OCI-LY1 (cell line): ENCODE measurements at regions not wholly inside any gene's neighbourhood (a gene's known extent, or its start where the extent isn't known, plus 50 kb on each side); places are given as distances from the start of the nearest gene placed in this dataset.

Experiments used
- H2AFZ ChIP-seq: fragments of 200-600 bp; sonication (generic), shearing (Covaris generic); 2 replicates; pipeline ENCODE4 v1.6.0; 2014; ENCODE audit warnings: antibody characterized with exemption, mild to moderate bottlenecking, low read length
- H3F3A ChIP-seq: fragments of 200-600 bp; sonication (generic), shearing (Covaris generic); 2 replicates; pipeline ENCODE4 v1.6.0; 2014; ENCODE audit warnings: mild to moderate bottlenecking, antibody characterized with exemption, low read length, moderate library complexity; ENCODE audit not compliant: insufficient read depth
- H3K27ac ChIP-seq: fragments of 200-600 bp; sonication (generic); 2 replicates; pipeline ENCODE4 v1.5.1; 2014; ENCODE audit warnings: low read length, mixed run types, mild to moderate bottlenecking, low read depth; ENCODE audit not compliant: poor library complexity, severe bottlenecking
- H3K27me3 ChIP-seq: fragments of 200-600 bp; sonication (generic); 2 replicates; pipeline ENCODE4 v1.6.0; 2014; ENCODE audit warnings: antibody characterized with exemption, mild to moderate bottlenecking, low read length, moderate library complexity; ENCODE audit not compliant: insufficient read depth
- H3K36me3 ChIP-seq: fragments of 200-600 bp; sonication (generic); 2 replicates; pipeline ENCODE4 v1.6.1; 2014; ENCODE audit warnings: mild to moderate bottlenecking, antibody characterized with exemption, low read length, moderate library complexity, mixed read lengths; ENCODE audit not compliant: insufficient read depth
- H3K4me1 ChIP-seq: fragments of 200-600 bp; sonication (generic); 2 replicates; pipeline ENCODE4 v1.5.1; 2014; ENCODE audit warnings: mild to moderate bottlenecking, low read length, moderate library complexity; ENCODE audit not compliant: insufficient read depth, severe bottlenecking
- H3K4me2 ChIP-seq: fragments of 200-600 bp; sonication (generic), shearing (Covaris generic); 2 replicates; pipeline ENCODE4 v1.6.1; 2014; ENCODE audit warnings: low read length
- H3K4me3 ChIP-seq: fragments of 200-600 bp; sonication (generic); 2 replicates; pipeline ENCODE4 v1.5.1; 2014; ENCODE audit warnings: low read length, low read depth, mild to moderate bottlenecking, mixed read lengths; ENCODE audit not compliant: poor library complexity, severe bottlenecking
- H3K79me2 ChIP-seq: fragments of 200-600 bp; shearing (Covaris generic); 2 replicates; pipeline ENCODE4 v1.6.1; 2016; ENCODE audit warnings: mixed run types, low read length, mixed read lengths; ENCODE audit not compliant: insufficient read depth
- H3K9ac ChIP-seq: fragments of 200-600 bp; sonication (generic), shearing (Covaris generic); 2 replicates; pipeline ENCODE4 v1.6.1; 2014; ENCODE audit warnings: mild to moderate bottlenecking, low read length, mixed read lengths
- H3K9me2 ChIP-seq: fragments of 200-600 bp; sonication (generic), shearing (Covaris generic); 2 replicates; pipeline ENCODE4 v1.6.1; 2014; ENCODE audit warnings: low read depth, mild to moderate bottlenecking, low read length, mixed read lengths
- H3K9me3 ChIP-seq: fragments of 200-600 bp; shearing (Covaris generic); 2 replicates; pipeline ENCODE4 v1.6.1; 2014; ENCODE audit warnings: low read length, mixed read lengths
- H4K20me1 ChIP-seq: fragments of 200-600 bp; sonication (generic), shearing (Covaris generic); 2 replicates; pipeline ENCODE4 v1.6.0; 2016; ENCODE audit warnings: mild to moderate bottlenecking, low read length; ENCODE audit not compliant: insufficient read depth
- EZH2 ChIP-seq: fragments of 200-600 bp; sonication (generic), shearing (Covaris generic); IDR thresholded peaks from 2 replicates; pipeline ENCODE4 v1.8.0; 2017; ENCODE audit warnings: borderline replicate concordance, mixed run types, mild to moderate bottlenecking, antibody characterized with exemption, low read length, moderate library complexity, mixed read lengths
- TF ChIP-seq, protein P1 (sequence below): fragments of 200-600 bp; sonication (generic), shearing (Covaris generic); IDR thresholded peaks from 2 replicates; pipeline ENCODE4 v1.5.1; 2017; ENCODE audit warnings: mild to moderate bottlenecking, antibody characterized with exemption, low read length, moderate library complexity, mixed read lengths

DNA sequence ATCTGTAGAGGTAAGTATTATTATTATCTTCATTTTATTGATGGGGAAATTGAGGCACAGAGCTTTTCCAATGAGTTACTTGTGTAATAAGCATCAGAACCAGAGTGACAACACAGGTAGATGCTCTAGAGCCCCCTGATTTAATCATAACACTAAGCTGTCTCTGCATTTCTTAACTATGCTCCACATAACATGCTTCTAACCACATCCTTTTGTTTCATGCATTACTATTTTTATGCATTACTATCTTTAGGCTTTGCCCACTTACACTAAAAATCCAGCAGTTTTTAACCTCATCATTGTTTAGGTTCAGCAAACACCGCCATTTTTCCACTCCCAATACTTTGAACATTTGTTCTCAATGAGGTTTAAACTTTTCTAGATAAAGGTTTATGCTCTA lies 1900.8 kb upstream of the PCDH10 start:
- Histone ChIP-seq H3K9me2 (no peaks in the 10 kb centered on the region), H3K9ac (no peak overlapping the region)

DNA sequence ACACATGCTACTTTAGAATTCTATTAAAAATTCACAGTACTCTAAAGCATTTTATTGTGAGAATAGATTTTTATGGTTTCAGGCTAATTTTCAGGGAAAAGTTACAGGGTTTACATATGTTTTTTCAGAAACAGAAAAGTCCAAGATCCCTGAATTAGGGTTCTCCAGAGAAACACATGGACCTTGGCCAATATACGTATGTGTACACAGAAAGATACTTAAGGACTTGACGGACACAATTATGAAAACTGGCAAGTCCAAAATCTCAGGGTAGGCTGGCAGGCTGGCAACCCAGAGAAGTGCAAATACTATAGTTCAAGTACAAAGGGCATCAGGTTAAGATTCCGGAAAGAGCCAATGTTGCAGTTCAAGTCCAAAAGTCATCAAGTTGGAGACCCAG lies 1897.8 kb upstream of the PCDH10 start:
- no peak overlapping the region for H3K27ac ChIP-seq
- no peaks in the 10 kb centered on the region for H3K9me2 ChIP-seq
- H4K20me1 ChIP-seq = no peaks in the 10 kb centered on the region
- no peak for TF ChIP-seq EZH2
- TF ChIP-seq, protein P1, sequence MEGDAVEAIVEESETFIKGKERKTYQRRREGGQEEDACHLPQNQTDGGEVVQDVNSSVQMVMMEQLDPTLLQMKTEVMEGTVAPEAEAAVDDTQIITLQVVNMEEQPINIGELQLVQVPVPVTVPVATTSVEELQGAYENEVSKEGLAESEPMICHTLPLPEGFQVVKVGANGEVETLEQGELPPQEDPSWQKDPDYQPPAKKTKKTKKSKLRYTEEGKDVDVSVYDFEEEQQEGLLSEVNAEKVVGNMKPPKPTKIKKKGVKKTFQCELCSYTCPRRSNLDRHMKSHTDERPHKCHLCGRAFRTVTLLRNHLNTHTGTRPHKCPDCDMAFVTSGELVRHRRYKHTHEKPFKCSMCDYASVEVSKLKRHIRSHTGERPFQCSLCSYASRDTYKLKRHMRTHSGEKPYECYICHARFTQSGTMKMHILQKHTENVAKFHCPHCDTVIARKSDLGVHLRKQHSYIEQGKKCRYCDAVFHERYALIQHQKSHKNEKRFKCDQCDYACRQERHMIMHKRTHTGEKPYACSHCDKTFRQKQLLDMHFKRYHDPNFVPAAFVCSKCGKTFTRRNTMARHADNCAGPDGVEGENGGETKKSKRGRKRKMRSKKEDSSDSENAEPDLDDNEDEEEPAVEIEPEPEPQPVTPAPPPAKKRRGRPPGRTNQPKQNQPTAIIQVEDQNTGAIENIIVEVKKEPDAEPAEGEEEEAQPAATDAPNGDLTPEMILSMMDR = no peak
- no peak overlapping the region for H2AFZ ChIP-seq
- H3K9me3 ChIP-seq = no peaks in the 10 kb centered on the region
- no peaks in the 10 kb centered on the region for H3K27me3 ChIP-seq
- peaks cover 11% of the 10 kb centered on the region for H3K4me1 ChIP-seq
- H3K79me2 ChIP-seq = no peaks in the 10 kb centered on the region
- H3F3A ChIP-seq = no peaks in the 10 kb centered on the region
- no peaks in the 10 kb centered on the region for H3K36me3 ChIP-seq
- no peak overlapping the region for H3K4me3 ChIP-seq
- H3K4me2 ChIP-seq = no peak overlapping the region
- no peak overlapping the region for H3K9ac ChIP-seq

More for the DNA sequence above, 1900.8 kb upstream of the PCDH10 start:
- H3K4me2 ChIP-seq = no peak overlapping the region
- H3K4me3 ChIP-seq = no peak overlapping the region
- no peak for TF ChIP-seq EZH2
- TF ChIP-seq, protein P1 = no peak
- no peak overlapping the region for H3K27ac ChIP-seq
- H4K20me1 ChIP-seq = no peaks in the 10 kb centered on the region
- H3K4me1 ChIP-seq = peaks cover 11% of the 10 kb centered on the region
- no peaks in the 10 kb centered on the region for H3F3A ChIP-seq
- no peaks in the 10 kb centered on the region for H3K79me2 ChIP-seq
- H3K9me3 ChIP-seq = no peaks in the 10 kb centered on the region
- H3K36me3 ChIP-seq = no peaks in the 10 kb centered on the region
- H2AFZ ChIP-seq = no peak overlapping the region
- H3K27me3 ChIP-seq = no peaks in the 10 kb centered on the region

DNA sequence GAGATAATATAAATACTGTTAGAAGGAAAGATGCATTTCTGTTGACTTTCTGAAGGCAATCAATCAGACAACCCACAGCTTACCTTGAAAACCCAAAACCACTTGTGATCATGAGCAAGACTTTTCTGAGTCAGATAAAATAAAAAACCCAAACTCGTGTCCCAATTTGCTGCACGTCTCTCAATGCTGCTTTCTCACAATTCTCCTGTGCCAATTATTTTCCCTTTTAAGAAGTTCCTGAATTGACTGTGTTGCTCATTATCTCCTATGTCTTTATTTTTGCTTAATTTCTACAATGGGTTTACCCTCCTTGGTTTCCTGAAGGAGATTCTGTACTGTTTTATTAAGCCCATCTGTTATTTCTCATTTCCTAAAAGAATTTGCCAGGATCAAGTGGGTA lies 1891.9 kb upstream of the PCDH10 start:
- no peaks in the 10 kb centered on the region for H3K9me3 ChIP-seq
- no peaks in the 10 kb centered on the region for H4K20me1 ChIP-seq
- no peaks in the 10 kb centered on the region for H3K9me2 ChIP-seq
- no peaks in the 10 kb centered on the region for H3K4me1 ChIP-seq
- H3K79me2 ChIP-seq = no peaks in the 10 kb centered on the region
- 0 out of 2 replicates have a peak overlapping the region, but pooled peaks have one; percentile 45 for H2AFZ ChIP-seq
- no peak for TF ChIP-seq EZH2
- TF ChIP-seq, protein P1 = no peak
- no peak overlapping the region for H3K4me2 ChIP-seq
- no peaks in the 10 kb centered on the region for H3K27me3 ChIP-seq
- H3K36me3 ChIP-seq = no peaks in the 10 kb centered on the region
- H3K9ac ChIP-seq = no peak overlapping the region
- no peak overlapping the region for H3K4me3 ChIP-seq
- H3F3A ChIP-seq = no peaks in the 10 kb centered on the region
- no peak overlapping the region for H3K27ac ChIP-seq
